GM23248 (cell line): ENCODE measurements at regions not wholly inside any gene's neighbourhood (a gene's known extent, or its start where the extent isn't known, plus 50 kb on each side); places are given as distances from the start of the nearest gene placed in this dataset.

Source experiments
- EZH2 ChIP-seq: fragments of 200-600 bp; sonication (generic); IDR thresholded peaks from 2 replicates; pipeline ENCODE4 v1.6.1; 2018; ENCODE audit warnings: antibody characterized with exemption, mild to moderate bottlenecking; ENCODE audit not compliant: insufficient read depth, poor library complexity, severe bottlenecking
- EZH2phosphoT487 ChIP-seq: fragments of 200-600 bp; sonication (generic); IDR thresholded peaks from 2 replicates; pipeline ENCODE4 v1.6.1; 2018; ENCODE audit warnings: antibody characterized with exemption, moderate library complexity, mild to moderate bottlenecking, low read depth; ENCODE audit not compliant: insufficient read depth

DNA sequence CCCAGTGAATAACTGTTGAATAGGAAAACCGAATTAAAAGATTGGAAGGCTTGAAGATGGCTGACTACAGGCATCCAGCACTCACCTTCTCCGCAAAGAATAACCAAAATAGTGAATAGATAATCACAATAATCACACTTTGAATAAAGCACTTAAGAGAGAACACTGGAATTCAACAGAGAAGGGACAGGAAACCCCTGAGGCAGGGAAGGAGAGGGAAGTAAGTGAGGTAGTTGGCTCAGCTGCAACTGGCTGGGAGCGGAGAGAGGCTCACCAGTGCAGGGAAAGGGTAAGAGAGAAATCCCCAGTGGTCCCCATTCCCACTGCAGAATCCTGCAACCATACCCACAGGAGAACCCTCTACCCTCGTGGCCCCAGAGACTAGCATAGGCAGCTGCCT is 246.6 kb upstream of the NCKAP5 start:
- TF ChIP-seq EZH2, result no peak
- TF ChIP-seq EZH2phosphoT487, result no peak
